ENCODE measurements at regions not wholly inside any gene's neighbourhood (a gene's known extent, or its start where the extent isn't known, plus 50 kb on each side); places are given as distances from the start of the nearest gene placed in this dataset.

DNA sequence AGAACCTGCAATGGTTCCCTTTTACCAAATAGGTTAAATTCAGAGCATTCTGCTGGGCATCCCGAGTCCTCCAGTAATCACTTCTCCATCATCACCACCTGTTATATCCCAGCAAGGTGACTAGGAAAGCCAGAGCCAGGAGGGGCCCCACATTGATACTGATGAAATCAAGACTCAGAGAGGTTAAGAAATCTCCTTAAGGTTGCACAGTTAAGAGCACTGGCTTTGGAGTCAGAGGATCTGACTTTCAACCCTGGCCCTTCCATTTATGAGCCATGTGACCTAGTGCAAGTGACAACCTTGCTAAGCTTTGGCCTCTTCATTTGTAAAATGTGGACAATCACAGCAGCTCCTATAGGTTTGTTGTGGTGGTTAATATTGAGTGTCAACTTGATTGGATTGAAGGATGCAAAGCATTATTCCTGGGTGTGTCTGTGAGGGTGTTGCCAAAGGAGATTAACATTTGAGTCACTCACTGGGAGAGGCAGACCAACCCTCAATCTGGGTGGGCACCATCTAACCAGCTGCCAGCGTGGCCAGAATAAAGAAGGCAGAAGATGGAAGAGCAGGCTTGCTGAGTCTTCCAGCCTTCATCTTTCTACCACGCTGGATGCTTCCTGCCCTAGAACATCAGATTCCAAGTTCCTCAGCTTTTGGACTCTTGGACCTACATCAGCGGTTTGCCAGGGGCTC is 194.2 kb upstream of the ASIC2 start:
- H3K4me3 ChIP-seq (ENCODE audit: low read depth, low read length) = no peak overlapping the region
- H3K9me3 ChIP-seq (ENCODE audit: control insufficient read depth, insufficient read depth, low read length) = peaks cover 3% of the 10 kb centered on the region; the same call in 1 of the 2 replicates
- CTCF ChIA-PET = no interaction called here
- TF ChIP-seq, protein P1, sequence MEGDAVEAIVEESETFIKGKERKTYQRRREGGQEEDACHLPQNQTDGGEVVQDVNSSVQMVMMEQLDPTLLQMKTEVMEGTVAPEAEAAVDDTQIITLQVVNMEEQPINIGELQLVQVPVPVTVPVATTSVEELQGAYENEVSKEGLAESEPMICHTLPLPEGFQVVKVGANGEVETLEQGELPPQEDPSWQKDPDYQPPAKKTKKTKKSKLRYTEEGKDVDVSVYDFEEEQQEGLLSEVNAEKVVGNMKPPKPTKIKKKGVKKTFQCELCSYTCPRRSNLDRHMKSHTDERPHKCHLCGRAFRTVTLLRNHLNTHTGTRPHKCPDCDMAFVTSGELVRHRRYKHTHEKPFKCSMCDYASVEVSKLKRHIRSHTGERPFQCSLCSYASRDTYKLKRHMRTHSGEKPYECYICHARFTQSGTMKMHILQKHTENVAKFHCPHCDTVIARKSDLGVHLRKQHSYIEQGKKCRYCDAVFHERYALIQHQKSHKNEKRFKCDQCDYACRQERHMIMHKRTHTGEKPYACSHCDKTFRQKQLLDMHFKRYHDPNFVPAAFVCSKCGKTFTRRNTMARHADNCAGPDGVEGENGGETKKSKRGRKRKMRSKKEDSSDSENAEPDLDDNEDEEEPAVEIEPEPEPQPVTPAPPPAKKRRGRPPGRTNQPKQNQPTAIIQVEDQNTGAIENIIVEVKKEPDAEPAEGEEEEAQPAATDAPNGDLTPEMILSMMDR (IDR thresholded peaks at IDR 0.05; ENCODE audit: low read depth, low read length) = no peak
- no peak for DNase-seq (ENCODE audit: low read depth, low spot score)
- no peaks in the 10 kb centered on the region for H3K27me3 ChIP-seq (ENCODE audit: control insufficient read depth, insufficient read depth, low read length)
- H3K27ac ChIP-seq (ENCODE audit: low read depth, low read length) = no peak overlapping the region
- POLR2A ChIA-PET = no interaction called here

DNA sequence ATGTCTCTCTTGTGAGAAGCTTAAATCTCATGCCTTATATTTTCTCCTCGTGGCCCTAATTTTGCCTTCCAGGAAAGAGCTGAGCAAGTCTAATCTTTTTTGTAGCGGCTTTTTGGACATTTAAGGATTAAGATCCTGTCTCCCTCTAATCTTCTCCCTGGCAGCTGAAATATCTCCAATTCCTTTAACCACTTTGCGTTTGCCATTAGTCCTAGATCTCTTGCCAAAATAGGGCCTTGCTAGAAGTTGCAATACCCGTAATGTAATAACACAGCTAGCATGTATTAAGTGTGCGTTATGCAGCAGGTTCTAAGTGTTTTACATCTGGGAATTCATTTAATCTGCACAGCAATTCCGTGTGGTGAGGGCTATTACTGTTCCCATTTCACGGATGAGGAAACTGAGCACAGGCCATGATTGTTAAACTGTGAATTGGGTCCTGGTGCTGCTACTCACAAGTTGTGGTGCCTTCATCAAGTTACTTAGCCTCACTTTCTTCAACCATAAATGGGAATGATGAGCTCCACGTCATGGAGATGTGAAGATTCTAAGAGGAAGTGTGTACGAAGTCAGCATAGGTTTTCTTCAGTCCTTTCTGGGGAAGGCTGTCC is 198.9 kb upstream of the ASIC2 start:
- Histone ChIP-seq H3K9me3 (ENCODE audit: control insufficient read depth, insufficient read depth, low read length) (no peaks in the 10 kb centered on the region; the same call in 1 of the 2 replicates), H3K4me3 (ENCODE audit: low read depth, low read length) (no peak overlapping the region), H3K27ac (ENCODE audit: low read depth, low read length) (no peak overlapping the region), H3K27me3 (ENCODE audit: control insufficient read depth, insufficient read depth, low read length) (no peaks in the 10 kb centered on the region)
- TF ChIP-seq, protein P1 (IDR thresholded peaks at IDR 0.05; ENCODE audit: low read depth, low read length) = no peak
- POLR2A ChIA-PET = no interaction called here
- DNase-seq (ENCODE audit: low read depth, low spot score) = no peak
- CTCF ChIA-PET = no interaction called here

DNA sequence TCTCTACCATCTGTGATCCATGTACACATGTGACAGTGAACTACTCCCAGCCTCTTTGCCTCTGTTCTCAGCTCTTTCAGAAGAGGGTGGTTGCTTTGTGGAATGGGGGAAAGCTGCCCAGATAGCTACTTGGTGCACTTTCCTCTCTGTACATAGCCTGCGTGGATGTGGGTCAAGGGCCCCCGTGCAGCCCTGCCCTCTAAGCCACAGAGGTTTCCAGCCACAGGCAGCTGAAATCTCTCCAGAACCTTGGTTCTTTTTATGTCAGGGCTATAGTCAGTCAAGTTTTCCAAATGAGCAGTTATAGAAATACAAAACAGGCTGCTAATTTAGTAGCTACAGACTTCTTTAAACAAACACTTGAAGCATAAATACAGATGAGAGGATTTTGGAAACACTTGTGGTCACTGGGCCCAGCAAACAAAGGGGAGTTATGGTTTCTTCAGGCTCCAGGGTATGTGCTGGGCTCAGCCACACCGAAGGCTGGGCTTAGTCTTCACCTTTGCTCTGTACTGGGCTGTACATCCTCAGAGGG is 199.7 kb upstream of the ASIC2 start:
- POLR2A ChIA-PET = no interaction called here

DNA sequence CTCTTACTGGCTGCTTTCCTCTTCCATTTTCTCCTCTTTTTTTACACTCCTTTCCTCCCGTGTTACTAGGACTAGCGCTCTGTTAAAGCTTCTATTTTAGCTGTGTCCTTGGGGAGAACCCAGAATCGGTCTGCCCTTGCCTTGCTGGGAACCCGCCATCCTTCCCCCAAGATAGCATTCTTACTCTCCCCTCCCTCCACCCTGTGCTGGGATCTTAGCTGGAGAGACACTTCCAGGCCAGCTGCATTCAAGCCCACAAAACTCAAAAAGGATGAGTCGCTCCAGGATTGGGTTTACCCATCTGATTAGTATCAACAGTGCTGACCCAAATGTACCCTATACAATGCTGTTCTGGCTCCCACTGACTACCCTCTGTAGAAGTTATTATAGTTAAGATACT is 200.5 kb upstream of the ASIC2 start:
- peaks cover 8% of the 10 kb centered on the region for H3K9me3 ChIP-seq (ENCODE audit: control insufficient read depth, insufficient read depth, low read length)
- POLR2A ChIA-PET = no interaction called here
- TF ChIP-seq, protein P1 (IDR thresholded peaks at IDR 0.05; ENCODE audit: low read depth, low read length) = no peak
- no peak overlapping the region for H3K27ac ChIP-seq (ENCODE audit: low read depth, low read length)
- no peaks in the 10 kb centered on the region for H3K27me3 ChIP-seq (ENCODE audit: control insufficient read depth, insufficient read depth, low read length)
- CTCF ChIA-PET = no interaction called here
- no peak overlapping the region for H3K4me3 ChIP-seq (ENCODE audit: low read depth, low read length)
- DNase-seq (ENCODE audit: low read depth, low spot score) = no peak

More for the DNA sequence above, 199.7 kb upstream of the ASIC2 start:
- CTCF ChIA-PET = no interaction called here
- DNase-seq (ENCODE audit: low read depth, low spot score) = no peak
- Histone ChIP-seq H3K27ac (ENCODE audit: low read depth, low read length) (no peak overlapping the region), H3K27me3 (ENCODE audit: control insufficient read depth, insufficient read depth, low read length) (no peaks in the 10 kb centered on the region), H3K9me3 (ENCODE audit: control insufficient read depth, insufficient read depth, low read length) (peaks cover under 1% of the 10 kb centered on the region; the same call in 1 of the 2 replicates), H3K4me3 (ENCODE audit: low read depth, low read length) (no peak overlapping the region)
- TF ChIP-seq, protein P1 (IDR thresholded peaks at IDR 0.05; ENCODE audit: low read depth, low read length) = no peak

DNA sequence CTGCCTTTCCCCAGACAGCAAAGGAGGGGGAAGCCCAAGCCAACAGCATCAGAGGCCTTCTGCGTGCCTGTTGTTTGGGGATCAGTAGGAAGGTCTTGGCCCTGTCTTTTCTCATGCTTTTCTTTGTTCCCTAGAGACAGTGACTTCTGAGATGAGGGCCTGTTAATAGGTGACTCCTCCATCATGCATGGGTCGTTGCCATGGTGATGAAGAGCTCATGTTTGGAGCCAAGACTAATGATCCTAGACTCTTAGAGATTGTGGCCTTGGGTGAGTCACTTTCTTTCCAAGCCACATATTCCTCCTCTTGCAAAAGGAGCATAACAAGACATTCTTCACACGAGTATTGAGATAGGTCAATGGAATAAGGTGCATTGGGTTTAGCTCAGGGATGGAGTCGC is 201.1 kb upstream of the ASIC2 start:
- no peak for DNase-seq (ENCODE audit: low read depth, low spot score)
- no peak overlapping the region for H3K27ac ChIP-seq (ENCODE audit: low read depth, low read length)

More for the DNA sequence above, 201.1 kb upstream of the ASIC2 start:
- TF ChIP-seq, protein P1 (IDR thresholded peaks at IDR 0.05; ENCODE audit: low read depth, low read length) = no peak
- POLR2A ChIA-PET = no interaction called here
- no peak overlapping the region for H3K4me3 ChIP-seq (ENCODE audit: low read depth, low read length)
- CTCF ChIA-PET = no interaction called here
- no peaks in the 10 kb centered on the region for H3K27me3 ChIP-seq (ENCODE audit: control insufficient read depth, insufficient read depth, low read length)
- peaks cover 8% of the 10 kb centered on the region for H3K9me3 ChIP-seq (ENCODE audit: control insufficient read depth, insufficient read depth, low read length)

Measured in AG04450 (cell line).